Loucy (cell line): ENCODE measurements at regions not wholly inside any gene's neighbourhood (a gene's known extent, or its start where the extent isn't known, plus 50 kb on each side); places are given as distances from the start of the nearest gene placed in this dataset.

ENCODE experiments used
- H2AFZ ChIP-seq: fragments of 200-600 bp; sonication (generic); 2 replicates; pipeline ENCODE4 v1.6.0; 2016; ENCODE audit warnings: antibody characterized with exemption, mild to moderate bottlenecking, low read length, moderate library complexity
- H3F3A ChIP-seq: fragments of 200-600 bp; 2 replicates; pipeline ENCODE4 v1.6.0; 2016; ENCODE audit warnings: antibody characterized with exemption, low read depth, mild to moderate bottlenecking
- H3K27me3 ChIP-seq: fragments of 200-600 bp; sonication (generic); 2 replicates; pipeline ENCODE4 v1.6.1; 2014; ENCODE audit warnings: low read length, mild to moderate bottlenecking; ENCODE audit not compliant: insufficient read depth, poor library complexity, severe bottlenecking
- H3K36me3 ChIP-seq: fragments of 200-600 bp; sonication (generic); 2 replicates; pipeline ENCODE4 v1.6.1; 2016; ENCODE audit warnings: low read length; ENCODE audit not compliant: insufficient read depth
- H3K4me1 ChIP-seq: fragments of 200-600 bp; sonication (generic); 2 replicates; pipeline ENCODE4 v1.5.1; 2014; ENCODE audit warnings: low read length, mild to moderate bottlenecking; ENCODE audit not compliant: insufficient read depth, poor library complexity, severe bottlenecking
- H3K4me2 ChIP-seq: fragments of 200-600 bp; sonication (generic); 2 replicates; pipeline ENCODE4 v1.6.0; 2014; ENCODE audit warnings: antibody characterized with exemption, low read length, low read depth, mild to moderate bottlenecking; ENCODE audit not compliant: poor library complexity, severe bottlenecking
- H3K4me3 ChIP-seq: fragments of 200-600 bp; sonication (generic); 2 replicates; pipeline ENCODE4 v1.5.1; 2014; ENCODE audit warnings: low read length, mild to moderate bottlenecking, mixed read lengths; ENCODE audit not compliant: poor library complexity, severe bottlenecking
- H3K79me2 ChIP-seq: fragments of 200-600 bp; sonication (generic); 2 replicates; pipeline ENCODE4 v1.6.1; 2014; ENCODE audit warnings: low read length; ENCODE audit not compliant: insufficient read depth
- H3K9ac ChIP-seq: fragments of 200-600 bp; sonication (generic); 2 replicates; pipeline ENCODE4 v1.6.0; 2014; ENCODE audit warnings: mild to moderate bottlenecking, low read depth, low read length, moderate library complexity; ENCODE audit not compliant: poor library complexity, severe bottlenecking
- H3K9me2 ChIP-seq: fragments of 200-600 bp; sonication (generic); replicated peaks from 2 replicates; pipeline ENCODE4 v1.6.1; 2016; ENCODE audit warnings: low read depth, low read length, mixed read lengths
- H3K9me3 ChIP-seq: fragments of 200-600 bp; sonication (generic); 2 replicates; pipeline ENCODE4 v1.6.1; 2014; ENCODE audit warnings: mild to moderate bottlenecking, antibody characterized with exemption, low read length, low read depth; ENCODE audit not compliant: insufficient read depth
- H4K20me1 ChIP-seq: fragments of 200-600 bp; sonication (generic); 2 replicates; pipeline ENCODE4 v1.6.0; 2014; ENCODE audit warnings: antibody characterized with exemption, low read length, mild to moderate bottlenecking; ENCODE audit not compliant: insufficient read depth, poor library complexity, severe bottlenecking
- CTCF ChIP-seq: fragments of 200-600 bp; sonication (generic); conservative IDR thresholded peaks from 2 replicates; pipeline ENCODE4 v1.5.1; 2014; ENCODE audit warnings: mild to moderate bottlenecking, antibody characterized with exemption, low read length
- EZH2phosphoT487 ChIP-seq: fragments of 200-600 bp; IDR thresholded peaks from 2 replicates; pipeline ENCODE4 v1.6.1; 2018; ENCODE audit warnings: antibody characterized with exemption, mild to moderate bottlenecking, moderate library complexity, borderline replicate concordance

GRCh38 chr4:123617791-123618190 lies 221.2 kb downstream of the SPRY1 start:
- Histone ChIP-seq H3K27me3 (no peaks in the 10 kb centered on the region), H4K20me1 (no peaks in the 10 kb centered on the region), H2AFZ (0 out of 2 replicates have a peak overlapping the region, but pooled peaks have one; percentile 1), H3K36me3 (no peaks in the 10 kb centered on the region), H3K9ac (peak overlapping the region; percentile 38), H3K79me2 (no peaks in the 10 kb centered on the region), H3K4me1 (peaks cover 76% of the 10 kb centered on the region), H3K4me2 (peak overlapping the region; percentile 82), H3F3A (no peaks in the 10 kb centered on the region), H3K4me3 (no peak overlapping the region), H3K9me2 (no peaks in the 10 kb centered on the region), H3K9me3 (no peaks in the 10 kb centered on the region)
- TF ChIP-seq EZH2phosphoT487 (no peak), CTCF (no peak)

DNA sequence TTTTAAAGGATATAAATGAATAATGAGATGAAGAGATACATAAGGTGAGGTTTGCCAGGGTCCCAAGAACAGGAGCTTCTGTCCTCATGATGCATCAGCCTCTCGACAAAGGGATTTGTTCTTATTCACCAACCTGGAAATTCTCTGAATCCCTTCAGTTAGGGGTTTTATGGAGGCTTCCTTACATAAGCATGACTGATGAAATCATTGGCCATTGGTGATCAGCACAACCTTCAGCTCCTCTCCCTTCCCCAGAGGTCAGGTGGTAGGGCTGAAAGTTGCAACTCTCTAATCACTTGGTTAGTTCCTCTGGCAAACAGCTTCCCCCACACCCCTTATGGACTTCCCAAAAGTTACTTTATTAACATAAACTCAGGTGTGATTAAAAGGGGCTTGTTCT lies 222.0 kb downstream of the SPRY1 start:
- peaks cover 80% of the 10 kb centered on the region for H3K4me1 ChIP-seq
- no peaks in the 10 kb centered on the region for H3K79me2 ChIP-seq
- no peaks in the 10 kb centered on the region for H3K9me3 ChIP-seq
- no peak overlapping the region for H2AFZ ChIP-seq
- no peaks in the 10 kb centered on the region for H4K20me1 ChIP-seq
- H3F3A ChIP-seq = no peaks in the 10 kb centered on the region
- H3K4me3 ChIP-seq = no peak overlapping the region
- no peak for TF ChIP-seq EZH2phosphoT487
- TF ChIP-seq CTCF = no peak
- no peak overlapping the region for H3K4me2 ChIP-seq
- H3K27me3 ChIP-seq = no peaks in the 10 kb centered on the region
- H3K9ac ChIP-seq = no peak overlapping the region
- no peaks in the 10 kb centered on the region for H3K36me3 ChIP-seq
- H3K9me2 ChIP-seq = no peaks in the 10 kb centered on the region

GRCh38 chr4:123619326-123619725 lies 222.7 kb downstream of the SPRY1 start:
- Histone ChIP-seq H4K20me1 (no peaks in the 10 kb centered on the region), H3K79me2 (no peaks in the 10 kb centered on the region), H3F3A (no peaks in the 10 kb centered on the region), H2AFZ (no peak overlapping the region), H3K36me3 (no peaks in the 10 kb centered on the region), H3K4me2 (no peak overlapping the region), H3K4me3 (no peak overlapping the region), H3K9ac (no peak overlapping the region), H3K27me3 (no peaks in the 10 kb centered on the region), H3K9me2 (no peaks in the 10 kb centered on the region), H3K9me3 (no peaks in the 10 kb centered on the region), H3K4me1 (peaks cover 88% of the 10 kb centered on the region)
- TF ChIP-seq CTCF = no peak
- TF ChIP-seq EZH2phosphoT487 = no peak
